DMS153 treated with DMSO at 0.1 percent for 48 hours (cell line): ENCODE measurements at regions not wholly inside any gene's neighbourhood (a gene's known extent, or its start where the extent isn't known, plus 50 kb on each side); places are given as distances from the start of the nearest gene placed in this dataset.

ENCODE experiments used
- DNase-seq: peaks from one replicate; lab custom pipeline; 2025; ENCODE audit not compliant: unreplicated experiment; lab: John Stamatoyannopoulos, UW

DNA sequence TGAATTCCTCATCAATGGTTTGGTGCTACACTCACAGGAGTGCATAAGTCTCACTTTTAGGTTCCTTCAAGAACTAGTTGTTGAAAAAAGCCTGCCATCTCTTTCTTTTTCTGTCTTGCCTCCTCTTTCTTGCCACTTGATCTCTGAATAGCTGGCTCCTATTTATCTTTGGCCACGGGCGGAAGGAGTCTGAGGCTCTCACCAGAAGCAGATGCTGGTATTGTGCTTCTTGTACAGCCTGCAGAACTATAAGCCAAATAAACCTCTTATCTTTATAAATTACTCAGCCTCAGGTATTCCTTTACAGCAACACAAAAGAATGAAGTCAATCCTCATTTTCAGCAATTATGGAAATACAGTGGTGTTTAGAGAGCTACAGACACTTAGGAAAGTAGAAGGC lies 247.1 kb upstream of the PRR16 start:
- DNase-seq: no peak

DNA sequence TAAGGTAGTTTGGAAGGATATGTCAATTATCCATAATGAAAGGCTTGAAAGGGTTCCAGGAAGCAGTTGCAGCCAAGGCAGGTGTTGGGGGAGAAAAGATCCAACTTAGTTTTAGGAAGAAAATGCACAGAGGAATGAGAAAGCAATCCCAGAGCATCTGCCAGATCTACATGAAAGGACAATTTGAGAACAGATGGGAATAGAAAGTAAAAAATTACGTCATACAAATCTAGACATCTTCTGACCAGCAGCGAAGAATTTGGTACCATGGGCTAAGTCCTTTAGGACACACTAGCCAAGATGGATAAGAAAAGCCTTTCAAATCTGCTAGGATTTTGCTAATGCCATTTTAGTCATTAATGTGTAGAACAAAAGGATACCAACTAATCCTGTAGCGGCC lies 244.1 kb upstream of the PRR16 start:
- DNase-seq: no peak

DNA sequence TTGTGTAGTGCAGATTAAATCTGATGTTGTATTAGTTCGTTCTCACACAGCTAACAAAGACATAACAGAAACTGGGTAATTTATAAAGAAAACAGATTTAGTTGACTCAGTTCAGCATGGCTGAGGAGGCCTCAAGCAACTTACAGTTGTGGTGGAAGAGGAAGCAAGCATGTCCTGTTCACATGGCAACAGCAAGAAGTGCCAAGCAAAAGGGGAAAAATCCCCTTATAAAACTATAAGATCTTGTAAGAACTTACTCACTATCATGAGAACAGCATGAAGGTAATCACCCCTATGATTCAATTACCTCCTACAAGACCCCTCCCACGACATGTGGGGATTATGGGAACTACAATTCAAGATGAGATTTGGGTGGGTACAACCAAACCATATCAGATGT lies 238.6 kb upstream of the PRR16 start:
- DNase-seq: no peak

DNA sequence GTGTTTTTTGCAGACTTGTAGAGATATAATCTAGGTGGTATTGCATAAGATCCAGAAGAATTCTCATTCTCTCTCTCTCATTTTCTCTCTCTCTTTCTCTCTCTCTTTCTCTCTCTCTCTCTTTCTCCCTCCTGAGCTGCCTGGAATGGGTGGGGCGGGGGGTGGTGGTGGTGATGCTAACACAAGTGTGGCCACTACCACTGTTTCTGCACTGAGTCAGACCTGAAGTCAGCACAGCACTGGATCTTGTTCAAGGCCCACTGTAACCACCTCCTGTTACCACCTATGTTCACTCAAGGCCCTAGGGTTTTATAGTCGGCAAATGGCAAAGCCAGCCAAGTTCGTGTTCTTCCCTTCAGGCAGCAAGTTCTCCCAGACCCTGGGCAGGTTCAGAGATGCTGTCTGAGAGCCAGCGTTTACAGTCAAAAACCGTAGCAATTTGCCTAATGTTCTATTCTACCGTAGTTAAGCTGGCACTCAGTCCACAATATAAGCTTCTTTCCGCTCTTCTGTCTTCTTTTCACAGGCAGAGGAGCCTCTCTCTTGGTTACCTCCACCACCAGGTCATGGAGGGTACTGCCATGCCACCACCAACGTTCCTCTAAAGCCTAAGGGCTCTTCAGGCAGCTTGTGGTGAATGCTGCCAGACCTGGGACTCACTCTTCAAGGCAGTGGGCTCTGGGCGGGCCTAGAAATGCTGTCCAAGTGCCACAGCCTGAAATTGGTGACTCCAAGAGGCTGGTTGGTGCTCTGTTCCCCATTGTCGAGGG lies 235.7 kb upstream of the PRR16 start:
- DNase-seq: no peak

DNA sequence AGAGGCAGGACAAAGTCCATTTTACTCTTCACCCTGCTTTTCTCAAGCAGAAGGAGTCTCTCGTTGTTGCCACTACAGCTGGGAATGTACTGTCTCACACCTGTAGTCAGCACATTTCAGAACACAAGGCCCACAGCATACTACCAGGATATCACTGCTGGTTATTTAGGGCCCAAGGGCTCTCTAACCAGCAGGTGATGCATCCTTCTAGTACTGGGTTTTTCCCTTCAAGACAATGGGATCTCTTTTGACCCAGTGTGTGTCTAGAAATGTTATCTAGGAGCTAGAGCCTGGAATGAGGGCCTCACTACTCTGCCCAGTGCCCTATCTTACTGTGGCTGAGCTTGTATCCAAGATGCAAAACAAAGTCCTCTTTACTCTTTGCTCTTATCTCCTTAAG lies 235.1 kb upstream of the PRR16 start:
- no peak for DNase-seq

DNA sequence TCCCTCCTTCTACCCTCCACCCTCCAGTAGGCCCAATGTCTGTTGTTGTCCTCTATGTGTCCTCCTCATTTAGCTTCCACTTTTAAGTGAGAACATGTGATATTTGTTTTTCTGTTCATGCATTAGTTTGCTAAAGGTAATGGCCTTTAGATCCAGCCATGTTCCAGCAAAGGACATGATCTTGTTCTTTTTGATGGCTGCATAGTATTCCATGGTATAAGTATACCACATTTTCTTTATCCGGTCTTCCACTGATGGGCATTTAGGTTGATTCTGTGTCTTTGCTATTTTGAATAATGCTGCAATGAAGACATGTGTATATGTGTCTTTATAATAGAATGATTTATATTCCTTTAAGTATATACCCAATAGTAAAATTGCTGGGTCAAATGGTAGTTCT lies 232.5 kb upstream of the PRR16 start:
- DNase-seq: no peak

DNA sequence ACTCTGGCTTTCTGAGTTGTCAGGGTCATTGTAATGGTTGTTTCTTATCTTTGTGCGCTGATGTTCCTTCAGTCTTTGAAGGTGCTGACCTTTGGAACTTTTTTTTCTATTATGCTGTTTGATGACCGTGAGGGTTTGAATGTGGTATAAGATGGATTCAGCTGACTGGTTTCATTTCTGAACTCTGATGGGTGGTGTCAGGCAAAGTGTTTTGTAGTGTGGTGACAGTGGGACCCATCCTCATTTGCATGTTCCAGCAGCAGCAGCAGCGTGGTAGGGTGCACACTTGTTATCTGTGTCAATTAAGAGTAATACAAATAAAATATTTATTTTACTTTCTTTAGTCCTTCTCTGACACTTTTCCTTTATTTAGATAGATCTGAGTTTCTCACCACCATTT lies 227.7 kb upstream of the PRR16 start:
- DNase-seq: no peak

DNA sequence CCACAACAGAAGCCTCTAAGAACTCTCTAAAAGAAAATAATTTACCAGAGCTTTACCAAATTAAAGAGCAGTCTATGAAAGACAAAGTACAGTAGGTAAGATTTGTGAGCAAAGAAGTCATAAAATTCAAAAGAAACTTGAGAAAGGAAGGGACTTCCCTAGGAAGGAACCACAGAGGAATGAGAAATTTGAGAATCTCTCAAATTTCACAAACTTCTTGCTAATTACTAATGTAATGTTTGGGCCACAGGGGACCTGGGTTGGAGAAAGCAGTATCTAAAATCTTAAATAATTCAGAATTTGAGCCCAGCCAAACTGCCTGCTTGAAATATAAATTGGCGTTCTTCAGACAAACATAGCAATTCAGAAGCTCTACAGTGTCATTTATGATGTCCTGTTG lies 225.0 kb upstream of the PRR16 start:
- no peak for DNase-seq

DNA sequence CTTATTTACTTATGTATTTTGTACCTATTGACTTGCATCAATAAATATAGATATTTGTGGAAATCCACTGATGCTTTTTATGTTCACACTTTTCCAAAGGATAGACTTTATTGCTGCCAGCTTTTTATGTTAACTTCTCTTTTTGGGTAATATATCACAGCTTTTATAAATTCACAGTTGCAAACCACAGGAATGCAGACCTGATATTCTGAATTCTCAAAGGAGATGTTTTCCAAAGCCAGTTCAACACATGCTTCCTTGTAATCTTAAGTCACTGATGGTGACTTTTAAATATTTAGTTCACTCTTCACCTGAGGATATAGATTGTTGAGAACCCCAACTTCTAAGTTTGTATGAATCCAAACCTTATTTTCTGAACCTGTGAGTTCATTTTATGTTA lies 223.4 kb upstream of the PRR16 start:
- no peak for DNase-seq

DNA sequence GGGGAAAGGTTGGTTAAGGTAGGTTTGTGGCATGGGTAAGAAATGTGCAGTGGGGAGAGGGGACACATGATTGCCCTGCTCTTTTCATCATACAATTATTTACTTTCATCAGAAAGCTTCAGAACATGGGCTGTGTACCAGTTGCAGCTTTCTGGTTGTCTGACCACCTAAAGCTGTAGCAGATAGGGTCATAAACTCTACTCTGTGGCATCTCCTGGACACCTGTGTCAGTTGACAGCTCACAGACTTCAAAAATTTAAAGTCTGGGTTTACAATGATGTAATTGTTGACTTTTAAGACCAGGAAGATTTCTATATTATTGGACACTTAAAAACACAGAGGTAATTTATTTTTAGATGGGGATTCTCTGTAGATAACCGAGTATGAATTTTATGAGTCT lies 222.7 kb upstream of the PRR16 start:
- no peak for DNase-seq

DNA sequence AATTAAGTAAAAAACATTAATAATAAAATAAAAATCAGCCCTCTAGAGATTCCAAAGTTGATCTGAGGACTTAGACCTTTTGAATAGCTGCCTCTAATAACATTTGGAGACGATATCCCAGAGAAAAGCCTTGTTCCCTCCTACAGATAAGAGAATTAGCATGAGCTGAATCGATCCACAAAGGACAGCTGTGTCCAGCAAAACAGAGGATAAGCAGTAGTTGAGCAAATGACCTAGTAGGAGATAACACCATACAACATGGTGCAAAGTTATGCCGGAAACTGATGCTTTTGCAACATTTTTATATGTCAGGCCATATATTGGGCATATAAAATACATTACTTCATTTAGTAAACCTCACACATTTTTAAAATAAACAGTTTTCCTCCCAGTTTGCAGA lies 212.2 kb upstream of the PRR16 start:
- DNase-seq: no peak

DNA sequence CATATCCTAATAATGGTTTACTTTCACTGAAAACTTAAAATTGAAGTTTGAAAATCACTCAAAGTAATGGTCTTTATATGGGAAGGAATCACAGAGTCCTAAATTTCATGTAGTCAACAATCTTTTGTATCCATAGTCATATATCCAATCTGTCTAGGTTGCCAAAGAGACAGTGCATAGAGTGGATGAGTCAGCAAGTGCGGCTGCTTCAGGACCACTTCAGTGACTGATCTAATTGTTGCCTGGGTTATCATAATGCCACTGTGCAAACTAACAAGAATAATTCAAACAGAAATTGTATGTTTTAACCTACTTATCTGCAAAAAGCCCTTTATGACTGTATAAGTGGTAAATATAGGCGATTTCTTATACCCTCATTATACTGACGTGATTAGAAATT lies 211.3 kb upstream of the PRR16 start:
- peak; percentile 0 for DNase-seq

DNA sequence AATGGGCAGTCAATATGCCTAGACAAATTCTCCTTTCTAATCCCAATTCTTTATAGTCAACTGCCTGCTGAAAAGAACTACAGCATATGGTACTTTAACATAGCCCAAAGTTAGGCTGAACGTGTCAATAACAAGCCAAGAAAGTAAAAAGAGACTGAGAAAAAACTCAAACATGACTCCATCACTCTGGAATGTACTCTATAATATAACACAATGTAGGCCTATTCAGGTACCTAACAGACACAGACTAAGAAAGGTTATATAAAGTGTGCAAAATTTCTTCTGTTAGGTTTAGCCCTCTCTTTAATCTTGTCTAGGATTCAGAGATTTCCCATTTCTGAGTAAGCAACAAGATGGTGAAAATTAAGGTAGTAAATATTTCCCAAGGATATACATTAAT lies 209.7 kb upstream of the PRR16 start:
- no peak for DNase-seq

DNA sequence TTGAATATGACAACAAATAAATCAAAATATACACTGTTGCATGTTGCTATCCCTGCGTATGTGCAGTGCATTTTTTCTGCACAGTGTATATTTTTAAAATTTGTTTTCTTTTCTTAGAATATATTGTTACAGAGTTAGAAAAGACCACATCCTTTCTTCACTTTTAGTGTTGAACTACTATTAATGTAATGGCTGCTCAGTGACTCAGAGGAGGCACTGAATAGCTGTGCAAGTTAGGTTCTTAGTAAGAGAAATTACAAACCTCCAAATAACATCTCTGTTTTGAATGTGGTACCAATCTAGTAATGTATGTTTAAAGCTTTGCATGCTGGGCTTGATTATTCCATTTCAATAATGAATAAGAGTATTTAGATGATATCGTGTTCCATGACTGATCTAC lies 208.9 kb upstream of the PRR16 start:
- no peak for DNase-seq

DNA sequence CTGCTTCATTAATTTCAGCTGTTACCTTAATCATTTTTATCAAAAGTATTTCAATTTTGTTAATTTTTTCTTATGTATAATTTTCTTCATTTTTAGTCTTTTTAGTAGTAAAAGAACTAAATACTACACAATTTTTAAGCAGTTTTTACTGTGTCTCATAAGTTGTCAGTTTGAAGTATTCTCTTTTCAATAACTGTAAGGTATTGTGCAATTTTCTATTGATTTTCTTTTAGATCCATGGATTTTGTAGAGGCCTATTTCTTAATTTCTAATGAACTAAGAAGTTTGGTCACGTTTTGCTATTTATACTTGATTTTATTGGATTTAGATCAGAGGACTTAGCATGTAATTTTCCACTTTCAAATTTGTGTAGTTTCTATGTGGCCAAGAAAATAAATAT lies 207.7 kb upstream of the PRR16 start:
- DNase-seq: no peak

DNA sequence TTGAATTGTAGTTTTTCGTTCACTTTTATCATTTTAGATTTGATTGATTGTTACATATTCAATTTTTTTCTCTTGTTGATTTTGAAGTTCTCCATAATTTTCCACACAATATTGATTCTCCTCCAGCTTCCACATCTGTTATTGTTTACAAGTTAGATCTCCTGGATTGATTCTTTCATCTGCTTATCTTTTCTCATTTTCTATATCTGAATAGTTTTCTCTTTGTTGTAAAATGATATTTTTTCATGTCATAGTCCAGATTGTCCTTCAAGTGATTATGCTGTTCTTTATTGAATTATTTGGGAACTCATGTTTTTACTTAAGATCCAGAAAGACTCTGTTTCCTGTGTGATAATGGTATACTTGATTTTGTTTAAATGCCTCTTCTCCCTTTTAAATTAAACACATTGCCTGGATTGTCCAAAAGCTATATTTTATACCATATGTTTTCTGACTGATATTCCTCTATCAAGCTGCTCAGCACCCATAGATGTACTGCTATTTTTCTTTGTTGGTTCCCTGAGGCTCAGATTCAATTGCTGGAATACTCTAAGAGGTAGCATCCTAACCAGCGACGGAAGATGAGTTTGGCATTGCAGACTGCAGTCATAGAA lies 206.6 kb upstream of the PRR16 start:
- no peak for DNase-seq

DNA sequence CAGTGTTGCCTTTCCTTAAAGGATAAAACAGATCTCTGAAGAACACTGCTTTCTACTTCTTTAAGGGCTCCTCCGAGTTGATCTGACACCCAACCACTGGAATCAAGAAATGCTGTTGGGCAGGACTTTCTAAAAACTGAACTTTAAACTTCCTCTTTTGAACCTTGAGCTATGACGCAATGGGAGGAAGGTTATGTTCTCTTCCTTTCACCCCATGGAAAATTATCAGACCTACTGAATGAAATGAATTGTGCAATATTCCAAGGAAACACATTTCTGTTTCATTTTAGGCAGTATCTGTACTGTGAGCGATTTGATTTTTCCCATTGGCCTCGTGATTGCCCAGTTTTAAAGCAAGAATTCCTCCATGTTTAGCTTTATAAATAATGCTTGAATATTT lies 206.0 kb upstream of the PRR16 start:
- DNase-seq: no peak

DNA sequence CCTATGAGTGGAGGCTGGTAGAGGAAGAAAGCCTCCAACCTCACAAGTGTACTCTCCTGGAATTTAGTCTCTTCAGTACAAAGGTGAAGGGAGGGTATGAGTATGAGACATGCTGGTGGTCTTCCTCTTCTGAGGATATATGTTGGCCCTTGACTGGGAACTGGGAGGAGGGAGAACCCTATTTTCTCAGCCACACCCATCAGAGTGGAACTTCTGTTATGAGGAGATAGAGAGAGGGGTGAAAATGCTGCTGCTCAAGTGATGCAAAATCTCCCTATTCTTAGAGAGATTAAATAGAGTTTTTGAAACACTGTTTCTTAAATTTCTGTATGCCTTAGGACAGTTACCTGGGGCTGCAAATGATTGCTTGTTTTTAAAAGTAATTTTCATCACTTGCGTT lies 203.4 kb upstream of the PRR16 start:
- no peak for DNase-seq

DNA sequence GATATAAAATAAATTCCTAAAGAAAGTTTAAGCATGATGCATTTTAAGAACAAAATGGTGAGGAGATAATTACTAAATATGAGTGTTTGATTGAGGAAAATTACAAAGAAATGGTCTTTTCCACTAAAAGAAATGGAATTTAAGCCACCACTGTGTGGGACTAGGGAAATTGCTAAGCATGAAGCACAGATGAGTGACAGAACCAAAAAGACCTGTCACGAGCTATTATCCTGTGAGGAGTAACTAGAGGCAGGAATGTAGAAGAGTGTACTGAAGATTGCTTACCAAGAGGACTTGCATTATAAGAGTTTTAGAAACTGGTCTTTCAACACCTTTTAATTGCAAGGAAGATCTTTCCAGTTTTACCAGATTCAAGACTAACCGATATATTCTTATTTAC lies 193.6 kb upstream of the PRR16 start:
- no peak for DNase-seq

DNA sequence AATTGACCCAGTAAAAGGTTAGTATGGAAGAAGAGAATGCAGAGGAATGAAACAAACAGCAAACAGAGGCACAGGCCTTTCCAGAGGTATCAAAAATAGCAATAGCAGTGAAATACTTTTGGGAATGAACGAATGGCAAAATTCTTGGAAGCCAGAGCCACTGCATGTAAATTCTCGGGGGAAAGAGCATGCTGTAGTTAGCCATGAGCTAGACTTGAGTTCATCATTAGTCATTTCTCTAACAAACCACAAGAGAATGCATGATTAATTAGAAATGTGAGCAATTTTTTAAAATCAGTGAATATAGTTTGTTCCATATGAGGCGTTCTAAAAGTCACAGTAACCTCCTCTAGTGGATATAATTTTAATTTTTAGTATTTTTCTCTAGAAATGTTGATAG lies 170.3 kb upstream of the PRR16 start:
- DNase-seq: no peak

DNA sequence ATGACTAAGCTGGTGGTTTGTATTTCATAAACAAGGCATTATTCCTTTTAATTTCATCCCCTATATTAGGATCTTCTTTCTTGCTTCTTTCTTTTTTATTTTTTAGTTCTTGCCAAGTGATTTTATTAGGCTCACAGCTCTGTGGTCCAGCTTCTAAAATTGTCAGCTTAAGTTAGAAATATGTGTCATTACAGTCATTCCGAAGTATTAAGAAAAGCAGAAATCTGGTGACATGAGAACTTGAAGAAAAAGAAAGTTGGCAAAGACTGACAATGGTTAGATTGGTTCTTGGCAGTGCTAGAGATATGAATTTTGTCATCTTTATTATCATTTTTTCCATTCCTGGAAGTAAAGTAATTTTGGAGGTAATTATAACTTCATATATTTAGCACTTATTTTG lies 166.5 kb upstream of the PRR16 start:
- DNase-seq: no peak

DNA sequence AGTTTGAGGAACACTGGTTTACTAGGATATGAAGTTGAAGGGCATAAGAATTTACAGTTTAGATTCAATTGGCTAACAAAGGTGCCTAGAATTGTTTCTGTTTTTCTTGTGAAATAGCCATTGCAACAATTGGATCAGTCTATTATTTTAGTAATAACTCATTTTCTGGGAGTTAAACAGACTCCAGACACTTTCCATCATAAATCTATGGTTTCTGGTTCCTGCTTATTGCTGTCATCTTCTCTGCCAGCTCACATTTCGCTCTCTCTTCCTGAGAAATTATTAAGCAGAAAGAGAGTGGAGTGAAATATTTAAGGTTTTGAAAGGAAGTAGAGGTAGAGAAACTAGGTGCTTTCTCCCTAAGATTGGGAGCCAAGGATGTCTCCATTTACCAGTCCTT lies 165.1 kb upstream of the PRR16 start:
- no peak for DNase-seq

DNA sequence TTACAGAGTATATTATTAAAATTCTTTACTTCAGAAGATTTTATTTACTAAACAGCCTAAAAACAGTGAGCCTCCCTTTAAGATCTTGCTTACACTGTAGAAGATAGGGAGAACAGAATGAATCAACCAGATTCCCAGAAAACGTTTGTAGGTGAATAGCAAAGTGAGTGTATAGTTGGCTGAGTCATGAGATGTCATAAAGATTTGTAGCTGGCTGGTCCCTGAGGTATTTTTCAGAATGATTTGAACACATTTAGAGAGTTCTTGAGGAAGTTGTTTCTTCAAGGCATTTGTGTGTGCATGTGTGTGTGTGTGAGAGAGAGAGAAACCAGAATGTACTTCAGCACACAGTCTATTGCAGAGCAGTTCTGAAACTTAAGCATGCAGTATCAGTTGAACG lies 159.4 kb upstream of the PRR16 start:
- DNase-seq: no peak
